ENCODE measurements at regions not wholly inside any gene's neighbourhood (a gene's known extent, or its start where the extent isn't known, plus 50 kb on each side); places are given as distances from the start of the nearest gene placed in this dataset.

DNA sequence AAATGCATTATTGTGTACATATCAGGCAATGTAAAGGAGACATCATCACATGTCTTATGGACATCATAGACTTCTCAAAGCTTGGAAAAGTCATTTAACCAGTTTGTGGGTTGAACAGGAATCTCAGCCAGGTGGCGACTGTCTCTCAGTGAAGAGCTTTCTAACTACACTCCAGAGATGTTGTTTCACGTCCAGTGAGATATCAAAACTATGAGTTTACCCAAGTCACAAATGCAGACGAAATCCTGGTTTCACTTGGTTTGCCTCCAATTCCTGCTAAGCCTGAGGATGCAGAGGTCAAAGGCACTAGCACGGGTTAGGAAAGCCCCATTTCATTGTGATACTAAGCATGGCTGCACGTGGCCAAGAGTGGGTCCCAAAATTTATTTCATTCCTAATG, 384.5 kb upstream of the MEIS1 start:
- no peak for DNase-seq
- intact Hi-C loops (cut with DNase I): no loop called here

DNA sequence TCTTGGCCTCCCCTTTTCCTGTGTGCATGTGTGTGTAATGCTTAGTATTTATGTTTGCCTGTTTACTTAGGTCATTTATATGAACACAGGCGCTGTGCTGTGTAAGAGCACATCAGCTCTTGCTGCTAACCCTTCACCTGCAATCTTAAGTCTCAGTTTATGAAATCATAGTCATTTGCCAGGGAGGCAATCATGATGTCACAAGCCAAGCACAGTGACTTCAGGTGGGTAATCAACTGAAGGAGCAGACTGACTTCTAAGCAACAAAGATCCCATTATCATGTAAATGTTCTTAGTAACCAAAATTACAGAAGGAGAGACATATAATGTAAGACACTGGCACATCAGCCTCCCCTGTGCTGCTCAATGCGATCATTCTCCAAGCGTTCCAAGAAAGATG, 386.3 kb upstream of the MEIS1 start:
- intact Hi-C loops (cut with DNase I): no loop called here
- no peak for DNase-seq

DNA sequence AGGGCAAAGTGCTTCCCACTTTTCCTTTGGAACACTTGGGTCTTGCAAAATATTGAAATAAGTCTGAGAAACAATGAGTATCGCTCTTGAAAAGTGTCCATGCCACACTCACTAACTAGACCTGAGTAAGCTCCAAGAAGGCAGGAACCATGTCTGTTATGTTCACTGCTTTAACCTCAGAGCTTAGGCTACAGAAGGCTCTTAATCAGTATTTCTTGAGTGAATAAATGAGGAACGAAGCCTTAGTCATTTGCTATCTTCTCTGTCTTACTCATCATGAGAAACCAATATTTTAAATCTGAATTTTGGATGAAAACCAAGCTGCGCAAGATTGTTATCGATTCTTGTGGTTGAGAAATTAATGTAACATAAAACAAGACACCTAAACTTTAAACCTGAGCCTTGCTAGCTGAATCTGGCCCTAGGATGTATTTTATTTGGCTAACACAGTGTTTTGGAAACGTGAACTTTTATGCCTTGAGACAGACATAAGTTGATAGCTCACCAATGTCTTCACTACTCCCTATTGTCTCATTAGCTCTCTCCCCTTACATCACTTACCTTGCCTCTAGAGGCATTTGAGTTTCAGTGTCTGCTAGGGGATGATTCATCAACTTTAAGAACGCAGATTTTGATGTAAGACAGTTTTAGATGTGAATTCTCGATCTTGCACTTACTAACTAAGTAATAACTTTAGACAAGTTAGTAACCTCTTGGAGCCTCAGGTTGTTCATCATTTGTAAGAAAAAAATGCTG, 392.8 kb upstream of the MEIS1 start:
- intact Hi-C loops (cut with DNase I): no loop called here
- no peak for DNase-seq

DNA sequence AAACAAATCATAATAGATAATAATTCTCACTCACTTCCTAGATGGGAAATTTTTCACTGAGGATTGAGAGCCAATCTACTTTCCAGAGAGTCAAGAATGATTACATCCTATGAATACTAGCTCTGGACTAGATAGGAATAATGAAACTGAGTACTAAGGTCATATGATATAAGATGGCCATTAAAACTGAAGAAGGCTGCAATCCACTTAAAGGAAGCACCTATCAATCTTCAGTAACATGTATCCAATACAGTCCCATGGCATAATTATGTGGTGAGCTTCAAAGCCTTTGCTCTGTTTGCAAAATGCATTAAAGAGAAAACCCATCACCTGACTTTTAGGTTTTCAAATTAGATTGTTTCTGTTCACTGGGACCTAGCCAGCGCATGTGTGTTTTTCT, 398.0 kb upstream of the MEIS1 start:
- DNase-seq: no peak
- intact Hi-C loops (cut with DNase I): no loop called here

DNA sequence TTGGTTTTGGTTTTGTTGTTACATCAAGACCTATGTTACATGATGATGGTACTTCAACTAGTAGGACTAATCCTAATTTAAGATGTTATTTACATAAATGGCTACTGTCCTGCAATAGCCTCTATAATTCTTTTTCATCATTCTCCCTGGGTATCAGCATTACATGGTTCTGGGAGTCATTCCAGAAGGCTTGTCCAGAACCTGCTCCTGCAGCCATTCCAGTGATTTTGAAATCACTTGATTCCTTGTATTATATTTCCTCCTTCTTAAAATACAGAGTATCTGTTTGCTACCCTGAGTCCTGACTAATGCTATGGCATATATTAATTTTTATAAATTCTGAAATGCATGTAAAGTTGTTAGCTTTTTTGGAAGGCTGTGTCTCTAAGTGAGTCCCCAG, 400.5 kb upstream of the MEIS1 start:
- intact Hi-C loops (cut with DNase I): no loop called here

DNA sequence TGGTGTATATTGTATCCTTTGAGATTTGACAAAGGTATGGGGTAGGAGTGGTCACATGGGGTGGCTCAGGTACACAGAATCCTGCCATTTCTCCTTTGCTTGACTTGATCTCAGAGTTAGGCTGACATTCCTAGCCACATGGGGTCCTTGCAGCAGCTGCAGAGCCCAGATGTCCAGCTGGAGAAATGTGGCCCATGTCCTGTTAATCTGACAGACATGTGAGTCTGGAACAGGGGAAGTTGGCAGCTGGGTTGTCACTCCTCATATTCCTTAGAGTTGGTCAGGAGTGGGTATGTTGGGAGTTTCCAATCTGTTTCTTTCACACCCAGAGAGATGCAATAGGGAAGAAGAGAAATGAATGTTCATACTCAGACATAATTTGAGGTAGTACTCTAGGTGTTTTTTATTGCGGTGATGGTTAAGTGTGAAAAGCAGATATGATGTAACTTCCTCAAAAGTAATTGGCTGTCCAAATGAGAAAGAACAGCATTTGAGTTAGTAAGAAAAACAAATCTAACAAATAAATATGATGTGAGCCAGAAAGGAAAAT, 402.6 kb upstream of the MEIS1 start:
- intact Hi-C loops (cut with DNase I): no loop called here
- DNase-seq: no peak

More for the DNA sequence above, 400.5 kb upstream of the MEIS1 start:
- DNase-seq: no peak

DNA sequence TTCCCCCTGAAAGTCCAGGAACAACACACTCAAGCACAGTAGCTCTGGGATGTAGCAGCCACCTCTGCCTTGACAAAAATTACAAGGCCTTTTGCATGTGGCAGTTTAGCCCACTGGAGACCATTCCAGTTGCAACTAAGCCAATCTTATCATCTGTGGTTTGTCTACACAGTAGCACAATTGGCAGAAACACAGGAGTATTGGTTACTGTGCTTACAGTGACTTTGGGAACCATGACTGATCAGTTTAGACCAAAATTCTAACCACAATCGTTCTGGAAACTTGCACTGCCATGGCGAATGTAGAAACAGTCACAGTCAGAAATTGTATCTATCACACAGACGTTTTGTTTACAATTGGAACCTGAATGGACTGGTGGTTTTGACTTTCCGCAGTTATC, 403.7 kb upstream of the MEIS1 start:
- no peak for DNase-seq
- intact Hi-C loops (cut with DNase I): no loop called here

DNA sequence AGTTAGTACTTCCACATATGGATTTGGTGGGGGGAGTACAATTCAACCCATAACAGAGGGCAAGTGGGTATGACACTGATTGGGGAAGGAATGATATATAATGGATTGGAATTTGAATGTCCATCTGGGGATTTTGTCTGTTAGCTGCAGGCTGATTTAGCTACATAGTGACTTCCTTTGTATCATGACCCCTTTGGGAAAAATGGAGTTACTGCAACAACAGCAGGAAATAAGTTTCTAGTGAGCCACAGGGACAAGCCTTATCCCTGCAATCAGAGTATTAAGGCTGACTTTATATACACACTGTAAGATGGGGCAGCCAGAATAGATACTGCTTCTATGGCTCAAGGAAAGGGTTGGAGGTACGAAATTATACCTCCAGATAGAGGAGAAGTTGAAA, 404.4 kb upstream of the MEIS1 start:
- DNase-seq: no peak
- intact Hi-C loops (cut with DNase I): no loop called here

DNA sequence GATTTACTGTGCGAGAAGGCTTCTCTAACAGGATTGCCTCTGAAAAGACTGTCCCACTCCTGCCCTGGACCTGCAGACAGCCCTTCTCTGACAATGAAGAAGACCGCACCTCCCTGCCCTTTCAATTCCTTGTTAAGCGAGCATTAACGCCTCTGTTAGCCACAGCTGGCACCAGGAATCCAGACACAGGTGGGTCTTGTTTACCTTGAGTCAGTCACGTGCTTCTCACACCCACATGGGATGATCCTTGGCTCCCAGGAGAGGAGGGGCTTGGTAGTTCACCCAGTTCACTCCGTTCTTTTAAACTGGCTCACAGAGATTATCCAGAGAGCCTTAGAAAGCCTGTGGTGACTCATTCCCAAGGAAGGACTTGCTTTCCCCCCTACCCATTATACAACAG, 410.5 kb upstream of the MEIS1 start:
- DNase-seq: no peak
- intact Hi-C loops (cut with DNase I): no loop called here

DNA sequence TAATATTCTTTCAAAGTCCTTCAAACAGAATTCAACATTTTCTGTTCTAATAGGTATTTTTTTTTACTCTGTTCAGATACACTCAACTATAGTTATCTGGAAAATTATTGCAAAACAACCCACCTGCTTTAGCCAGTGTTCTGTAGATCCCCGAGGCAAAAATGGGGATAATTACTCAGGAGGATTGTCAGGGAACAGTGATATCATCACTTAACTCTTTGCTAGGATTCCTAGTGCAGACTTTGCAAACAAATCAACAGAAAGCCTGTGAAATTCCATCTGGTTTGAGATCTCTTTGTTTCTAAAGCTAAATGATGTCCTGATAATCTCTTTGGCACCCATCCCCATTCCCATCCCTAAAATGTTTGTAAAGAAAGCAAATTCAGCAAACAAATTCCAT, 413.6 kb upstream of the MEIS1 start:
- intact Hi-C loops (cut with DNase I): no loop called here

DNA sequence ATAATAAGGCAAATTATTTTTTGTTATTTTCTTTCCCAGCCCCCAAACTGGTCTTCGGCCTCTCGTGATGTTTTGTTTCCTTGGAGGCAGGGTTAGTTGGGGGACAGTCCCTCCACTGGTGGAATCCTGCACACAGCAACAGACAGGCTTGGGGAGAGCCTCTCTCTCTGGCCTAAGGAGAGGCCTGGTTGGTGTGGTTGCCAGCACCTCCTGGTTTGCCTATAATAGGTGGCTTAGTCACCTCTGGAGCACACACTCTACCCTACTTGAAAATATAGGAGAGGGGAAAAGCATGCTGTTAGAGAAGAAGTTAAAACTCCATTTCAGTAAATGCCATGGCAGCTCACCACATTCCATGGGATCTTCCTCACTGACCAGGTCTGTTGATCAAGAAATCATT, 417.2 kb upstream of the MEIS1 start:
- intact Hi-C loops (cut with DNase I): no loop called here

More for the DNA sequence above, 413.6 kb upstream of the MEIS1 start:
- DNase-seq: no peak

DNA sequence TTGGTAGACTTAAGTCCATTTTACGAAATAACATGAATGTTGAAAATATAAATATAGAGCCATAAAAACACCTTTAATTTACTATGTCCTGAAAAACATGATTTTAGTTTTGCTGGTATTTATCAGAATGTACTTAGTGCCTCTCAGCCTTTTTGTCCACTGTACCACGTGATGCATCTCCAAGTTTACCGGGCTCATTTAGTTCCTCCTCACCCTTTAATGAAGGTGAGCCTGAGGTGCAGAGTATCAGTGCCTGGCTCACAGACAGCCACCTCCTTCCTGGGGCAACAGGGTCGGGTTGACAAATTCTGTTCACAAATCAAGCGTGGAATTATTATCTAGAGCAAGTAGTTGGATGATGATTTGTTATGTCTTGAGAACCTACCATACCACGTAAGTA, 420.5 kb upstream of the MEIS1 start:
- no peak for DNase-seq
- intact Hi-C loops (cut with DNase I): no loop called here

More for the DNA sequence above, 417.2 kb upstream of the MEIS1 start:
- DNase-seq: no peak

DNA sequence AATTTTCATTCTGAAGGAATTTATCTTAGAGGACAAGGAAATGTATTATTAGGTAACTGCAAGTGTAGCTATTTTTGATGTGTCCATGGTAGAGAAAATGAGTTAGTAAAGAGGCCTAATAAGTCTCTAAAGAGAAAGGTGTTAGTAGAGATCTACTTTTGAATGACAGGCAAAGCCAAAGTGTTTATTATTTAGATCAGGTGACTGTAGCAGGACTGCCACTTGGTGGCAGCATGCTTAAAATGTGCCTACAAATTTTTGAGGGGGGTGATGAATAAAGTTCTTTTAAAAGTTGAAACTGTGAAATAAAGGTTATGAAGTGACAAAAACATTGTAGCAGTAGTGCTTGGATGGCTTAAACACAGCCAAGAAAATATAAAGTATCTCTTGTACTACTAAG, 421.5 kb upstream of the MEIS1 start:
- intact Hi-C loops (cut with DNase I): no loop called here
- DNase-seq: no peak

DNA sequence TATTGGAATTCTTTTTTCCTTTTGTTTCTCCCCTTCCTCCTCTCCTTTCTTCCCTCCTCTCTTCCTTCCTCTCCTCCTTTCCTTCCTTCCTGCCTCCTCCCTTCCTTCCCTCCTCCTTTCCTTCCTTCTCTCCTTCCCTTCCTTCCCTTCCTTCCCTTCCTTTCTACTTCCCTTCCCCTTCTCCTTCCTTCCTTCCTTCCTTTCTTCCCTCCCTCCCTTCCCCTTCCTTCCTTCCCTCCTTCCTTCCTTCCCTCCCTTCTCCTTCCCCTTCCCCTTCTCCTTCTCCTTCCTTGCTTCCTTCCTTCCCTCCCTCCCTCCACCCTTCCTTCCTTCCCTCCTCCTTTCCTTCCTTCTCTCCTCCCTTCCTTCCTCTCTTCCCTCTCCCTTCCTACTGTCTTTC, 431.0 kb upstream of the MEIS1 start:
- intact Hi-C loops (cut with DNase I): no loop called here
- no peak for DNase-seq

DNA sequence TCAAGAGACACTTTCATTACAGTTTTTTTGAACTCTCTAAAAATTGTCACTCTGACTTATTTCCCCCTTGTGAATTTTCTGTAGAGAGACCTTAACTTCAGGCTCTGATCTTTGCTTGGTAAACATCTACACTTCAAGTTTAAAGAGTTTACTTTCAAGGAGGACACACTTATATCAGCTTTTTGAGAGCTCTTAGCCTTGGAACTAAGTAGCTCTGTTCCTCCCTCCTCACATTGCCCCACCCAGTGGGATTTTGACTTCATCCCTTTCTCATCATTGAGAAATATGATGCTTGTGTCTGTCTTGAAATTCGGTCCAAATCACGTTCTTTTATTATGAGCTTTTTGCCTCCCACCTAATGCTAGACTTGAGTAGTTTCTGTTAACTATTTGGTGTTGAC, 433.4 kb upstream of the MEIS1 start:
- DNase-seq: no peak
- intact Hi-C loops (cut with DNase I): no loop called here

DNA sequence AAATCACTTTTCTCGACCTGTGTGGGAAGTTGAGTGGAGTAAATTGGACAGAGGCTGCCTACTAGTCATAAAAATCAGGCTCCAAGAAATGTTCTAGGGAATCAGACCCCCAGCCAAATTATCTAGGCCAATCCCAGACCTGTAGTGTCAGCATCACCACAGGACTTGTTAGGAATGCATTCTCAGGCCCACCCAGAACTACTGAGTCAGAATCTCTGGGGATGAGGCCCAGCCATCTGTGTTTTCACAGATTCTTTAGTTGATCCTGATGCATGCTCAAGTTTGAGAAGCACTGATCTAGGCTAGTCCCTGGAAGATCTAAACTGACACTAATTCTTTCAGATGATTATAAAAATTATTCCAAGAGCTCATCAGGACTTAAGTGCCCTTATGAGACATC, 434.0 kb upstream of the MEIS1 start:
- intact Hi-C loops (cut with DNase I): no loop called here

DNA sequence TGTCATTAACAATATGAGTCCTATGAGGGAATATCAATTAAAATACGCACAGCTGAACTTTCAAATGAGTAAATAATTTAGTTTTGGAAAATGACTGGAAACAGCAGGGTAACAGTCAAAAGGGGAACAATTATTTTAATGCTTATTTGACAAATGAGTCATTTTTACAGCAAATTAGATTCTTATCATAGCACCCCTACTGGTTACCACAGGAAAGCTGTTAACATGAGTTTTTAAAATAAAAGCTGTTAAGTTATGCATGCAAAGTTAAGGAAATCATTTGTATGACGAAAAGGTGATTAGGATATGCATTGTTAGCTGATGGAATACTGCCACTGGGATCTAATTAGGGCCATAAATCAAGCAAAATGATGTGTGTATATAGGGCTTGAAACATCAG, 435.1 kb upstream of the MEIS1 start:
- intact Hi-C loops (cut with DNase I): no loop called here
- DNase-seq: no peak

More for the DNA sequence above, 434.0 kb upstream of the MEIS1 start:
- DNase-seq: no peak

DNA sequence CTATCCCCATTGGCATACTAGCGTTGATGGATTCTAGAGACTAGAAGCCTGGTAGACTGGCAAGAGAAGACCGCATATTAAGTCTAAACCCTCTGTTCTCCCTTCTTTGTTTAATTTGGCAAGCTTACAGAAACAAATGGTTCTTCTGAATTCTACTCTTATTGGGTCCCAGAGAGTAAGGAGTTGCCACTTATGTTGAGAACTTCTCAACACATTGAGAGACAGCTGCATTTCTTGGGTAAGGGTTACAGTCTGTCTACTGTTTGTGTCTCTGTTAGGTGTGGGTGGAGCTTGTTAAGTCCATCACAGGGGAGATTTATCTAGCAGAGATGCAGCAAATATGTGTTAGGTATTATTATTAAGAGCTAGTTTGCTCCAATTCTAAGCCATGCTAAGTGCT, 435.8 kb upstream of the MEIS1 start:
- DNase-seq: no peak
- intact Hi-C loops (cut with DNase I): no loop called here

DNA sequence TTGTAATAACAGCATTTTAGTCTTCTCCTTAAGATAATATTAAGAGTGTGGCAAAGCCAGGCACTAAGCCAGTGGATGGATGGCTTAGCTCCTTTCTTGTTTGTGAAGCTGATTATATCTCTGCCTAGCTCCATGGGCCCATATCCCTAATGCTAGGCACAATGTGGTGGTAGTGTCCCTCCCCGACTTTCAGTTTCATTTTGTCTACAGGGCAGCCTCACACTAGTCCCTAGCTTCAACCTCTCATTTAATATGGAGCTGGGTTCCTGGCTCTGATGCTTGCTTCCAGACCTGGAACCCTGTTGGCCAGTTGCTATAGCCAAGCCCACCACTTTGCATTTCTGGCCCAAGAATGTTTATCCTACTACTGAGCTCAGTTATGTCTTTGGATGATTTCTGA, 437.0 kb upstream of the MEIS1 start:
- DNase-seq: no peak
- intact Hi-C loops (cut with DNase I): no loop called here

DNA sequence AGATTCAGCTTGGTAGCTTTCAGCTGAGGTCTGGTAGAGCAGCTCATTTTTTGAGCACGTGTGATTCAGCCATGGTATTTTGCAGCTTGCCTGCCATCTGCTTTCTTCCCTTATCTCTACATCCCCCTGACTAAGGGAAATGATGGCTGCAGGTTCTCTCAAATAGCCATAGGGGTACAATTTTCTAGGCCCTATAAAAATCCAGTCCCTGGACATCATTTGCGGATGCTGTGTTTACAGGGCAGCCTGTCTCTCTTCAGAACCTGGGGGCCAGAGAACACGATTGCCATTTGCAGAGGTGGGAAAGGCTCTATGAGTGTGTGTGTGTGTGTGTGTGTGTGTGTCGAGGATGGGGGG, 442.7 kb upstream of the MEIS1 start:
- intact Hi-C loops (cut with DNase I): no loop called here
- no peak for DNase-seq

DNA sequence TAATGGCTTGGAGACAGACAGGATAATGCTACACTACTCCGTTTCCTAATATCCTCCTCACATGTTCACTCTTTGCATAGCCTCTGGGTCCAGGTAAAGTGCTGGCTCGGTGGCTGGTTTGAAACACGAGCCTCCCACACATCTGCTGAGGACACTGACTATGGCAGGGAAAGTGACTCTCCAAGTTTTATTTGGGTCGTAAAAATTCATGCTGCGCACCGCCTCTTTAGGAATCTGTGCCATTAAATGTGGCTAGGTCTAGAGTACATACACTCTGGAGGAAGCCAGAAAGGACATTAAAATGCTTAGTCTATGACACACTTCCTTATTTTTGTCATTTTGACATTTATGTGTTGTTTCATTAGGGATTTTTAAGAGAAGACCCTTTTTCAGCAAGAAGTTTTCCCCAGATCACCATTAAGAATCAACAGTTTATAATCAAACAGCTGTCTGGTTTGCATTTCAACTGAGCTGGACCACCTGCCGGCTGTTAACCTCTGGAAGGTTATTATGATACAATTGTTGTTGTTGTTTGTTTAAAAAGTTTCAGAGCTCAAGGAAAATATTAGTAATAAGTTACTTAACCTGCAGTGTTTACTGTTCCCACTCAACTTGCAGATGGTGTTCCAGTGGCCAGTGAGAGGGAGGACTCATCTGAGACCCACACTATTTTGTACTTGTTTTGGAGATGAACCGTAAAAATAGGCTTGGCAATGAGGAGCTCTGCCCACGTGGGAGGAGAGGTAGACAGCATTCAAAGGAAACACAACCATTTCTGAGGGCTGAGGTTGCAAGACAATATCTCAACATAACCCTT, 443.3 kb upstream of the MEIS1 start:
- intact Hi-C loops (cut with DNase I): no loop called here
- no peak for DNase-seq

DNA sequence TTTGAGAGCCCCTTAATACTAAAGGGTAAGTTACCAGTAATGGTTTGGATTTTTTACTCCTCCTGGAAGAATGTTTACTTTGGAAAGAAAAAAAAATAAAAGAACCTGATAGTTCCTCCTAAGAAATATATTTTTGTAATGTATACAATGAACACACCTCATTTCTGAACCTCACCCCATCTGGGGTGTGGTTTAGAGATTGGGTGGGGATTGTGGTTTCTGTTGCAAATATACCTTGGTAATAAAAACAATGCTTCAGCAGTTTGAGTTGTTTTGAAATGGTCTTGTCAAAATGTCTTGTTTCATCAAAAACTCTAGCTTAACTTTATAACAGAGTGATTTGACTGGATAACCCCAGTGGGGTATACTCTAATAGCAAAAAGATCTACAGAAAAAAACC, 448.9 kb upstream of the MEIS1 start:
- no peak for DNase-seq
- intact Hi-C loops (cut with DNase I): no loop called here

Measured in posterior cingulate gyrus (tissue), 11 donors.